Kasumi-1 (cell line): ENCODE measurements at regions not wholly inside any gene's neighbourhood (a gene's known extent, or its start where the extent isn't known, plus 50 kb on each side); places are given as distances from the start of the nearest gene placed in this dataset.
A peak's percentile ranks its signal among the peaks of the same experiment; 100 is the strongest.

Experiments
- DNase-seq, 2 experiments: peaks; one replicate each; lab custom pipeline; 2025; lab: John Stamatoyannopoulos, UW

DNA sequence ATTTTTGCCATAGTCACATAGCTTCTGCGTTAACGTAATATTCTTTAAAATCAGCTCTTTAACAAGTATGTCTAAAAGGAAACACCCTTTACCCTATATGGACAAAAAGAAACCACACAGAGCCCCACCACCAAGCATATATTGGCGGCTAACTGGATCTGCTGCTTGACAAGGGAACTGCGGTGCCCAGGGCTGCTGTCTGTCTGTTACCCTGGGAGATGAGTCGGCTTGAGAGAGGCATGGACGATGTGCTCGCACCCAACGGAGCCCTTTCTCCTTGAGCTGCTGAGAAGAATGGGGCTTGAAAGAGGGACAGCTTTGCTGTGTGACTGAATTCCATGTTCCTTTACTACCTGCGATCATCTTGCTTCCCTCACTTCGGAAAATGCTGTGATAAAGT is 158.6 kb upstream of the SHB start:
- DNase-seq, result peak; percentile 75 to 82

- peak; percentile 69 to 87 for DNase-seq
Observed at GRCh38 chr9:38227061-38227540, 158.1 kb upstream of the SHB start.

DNA sequence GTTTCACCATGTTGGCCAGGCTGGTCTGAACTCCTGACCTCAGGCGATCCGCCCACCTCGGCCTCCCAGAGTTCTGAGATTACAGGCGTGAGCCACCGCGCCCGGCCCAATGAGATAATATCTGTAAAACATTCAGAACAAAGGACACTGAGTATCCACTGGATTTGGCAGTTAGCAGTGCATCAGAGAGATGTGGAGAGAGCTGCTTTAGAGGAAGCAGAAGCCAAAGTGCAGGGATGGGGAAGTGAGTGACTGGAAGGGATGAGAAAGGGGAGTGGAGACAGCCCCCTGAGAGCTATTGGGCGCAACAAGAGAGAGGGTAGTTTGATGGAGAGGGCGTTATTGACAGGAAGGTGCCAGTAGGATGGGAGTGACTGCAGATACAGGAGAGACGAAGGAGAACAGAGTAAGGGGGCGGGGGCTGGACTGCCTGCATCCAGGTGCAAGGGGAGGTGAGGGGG is 157.5 kb upstream of the SHB start:
- DNase-seq, result peak; percentile 53 to 60

DNA sequence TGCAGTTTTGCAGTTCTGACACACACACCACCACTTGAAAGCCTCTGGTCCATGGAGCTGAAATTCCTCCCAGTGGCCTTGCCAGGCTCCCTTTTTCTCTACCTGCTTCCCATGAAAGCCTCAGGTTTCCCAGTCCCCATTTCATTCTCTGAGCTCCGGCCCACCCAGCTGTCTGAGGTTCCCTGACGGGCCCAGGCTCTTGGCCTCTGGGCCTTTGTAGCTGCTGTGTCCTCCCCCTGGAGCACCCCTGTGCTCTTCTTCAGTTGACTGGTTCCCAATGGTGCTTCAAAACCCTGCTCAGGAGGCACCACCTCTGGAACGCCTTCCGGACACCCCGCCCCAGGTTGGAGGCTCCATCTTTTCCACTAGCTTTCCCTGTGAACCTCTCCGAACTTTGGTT is 155.9 kb upstream of the SHB start:
- no peak for DNase-seq

GRCh38 chr9:38216572-38216971 is 147.5 kb upstream of the SHB start:
- no peak for DNase-seq

DNA sequence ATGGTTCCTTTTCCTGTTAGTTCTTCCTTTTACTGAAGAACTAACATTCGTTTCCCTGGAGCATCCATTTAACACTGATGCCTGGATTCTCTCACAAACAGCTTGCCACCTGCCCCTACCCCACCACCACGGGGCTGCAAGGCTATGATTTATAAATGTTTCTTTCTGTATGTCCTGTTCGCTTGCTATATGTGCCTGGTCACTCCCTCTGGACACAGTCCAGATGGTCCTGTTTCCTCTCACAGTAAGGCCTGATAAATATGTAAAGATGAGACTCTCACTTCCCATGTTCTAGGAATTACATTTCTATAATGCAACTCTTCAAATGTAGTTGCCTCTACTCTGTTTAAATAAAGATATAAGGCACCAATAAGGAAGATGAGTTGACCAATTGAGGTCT is 146.4 kb upstream of the SHB start:
- DNase-seq, result no peak

- no peak for DNase-seq
Observed at GRCh38 chr9:38214432-38214831, 145.4 kb upstream of the SHB start.

DNA sequence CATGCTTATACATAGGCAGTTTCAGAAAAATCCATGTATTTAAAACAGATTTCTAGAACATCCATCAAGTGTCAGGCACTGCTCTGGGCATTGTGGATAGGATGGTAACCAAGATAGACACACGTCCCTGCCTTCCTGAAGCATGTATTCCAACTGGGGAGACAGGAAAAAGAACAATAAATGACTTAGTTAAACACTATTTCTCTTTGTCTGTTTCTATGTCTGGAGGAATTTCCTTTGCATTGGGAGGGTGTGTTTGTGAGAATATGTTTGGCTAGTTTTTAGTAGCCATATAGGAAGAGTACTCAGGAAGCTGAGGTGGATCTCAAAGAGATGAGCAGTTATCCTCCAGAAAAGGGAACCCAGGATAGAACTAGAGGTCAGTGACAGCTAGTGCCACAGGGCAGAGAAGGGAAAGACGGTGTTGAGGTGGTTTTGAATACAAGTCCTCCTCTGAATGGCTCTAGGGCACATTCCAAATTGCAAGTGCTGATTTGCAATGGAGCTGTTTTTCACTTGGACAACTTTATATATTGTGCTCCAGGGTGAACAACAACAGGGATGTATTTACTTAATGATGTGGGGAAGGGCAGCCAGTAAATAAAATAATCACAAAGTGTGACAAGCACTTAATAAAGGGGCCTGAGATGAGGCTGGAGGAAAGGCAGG is 144.7 kb upstream of the SHB start:
- no peak for DNase-seq

- no peak for DNase-seq
Observed at GRCh38 chr9:38212016-38212415, 143.0 kb upstream of the SHB start.

DNA sequence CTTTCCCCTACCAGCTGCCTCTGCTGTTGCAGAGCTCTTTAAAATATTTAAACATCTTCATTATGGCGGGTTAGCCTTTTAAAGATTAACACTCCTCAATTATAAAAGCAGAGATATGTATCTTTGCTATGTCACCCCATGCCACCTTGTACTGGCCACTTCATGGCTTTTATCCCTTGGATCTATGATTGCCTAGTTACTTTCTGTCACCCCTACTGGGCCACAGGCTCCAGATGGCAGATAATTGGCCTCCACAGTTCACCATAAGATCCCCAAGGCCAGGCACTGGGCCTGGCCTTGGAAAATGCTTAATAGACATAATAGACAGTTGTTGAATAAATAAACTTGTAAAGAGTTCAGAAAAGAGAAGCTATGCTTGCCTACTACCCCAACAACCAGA is 142.0 kb upstream of the SHB start:
- DNase-seq, result no peak

DNA sequence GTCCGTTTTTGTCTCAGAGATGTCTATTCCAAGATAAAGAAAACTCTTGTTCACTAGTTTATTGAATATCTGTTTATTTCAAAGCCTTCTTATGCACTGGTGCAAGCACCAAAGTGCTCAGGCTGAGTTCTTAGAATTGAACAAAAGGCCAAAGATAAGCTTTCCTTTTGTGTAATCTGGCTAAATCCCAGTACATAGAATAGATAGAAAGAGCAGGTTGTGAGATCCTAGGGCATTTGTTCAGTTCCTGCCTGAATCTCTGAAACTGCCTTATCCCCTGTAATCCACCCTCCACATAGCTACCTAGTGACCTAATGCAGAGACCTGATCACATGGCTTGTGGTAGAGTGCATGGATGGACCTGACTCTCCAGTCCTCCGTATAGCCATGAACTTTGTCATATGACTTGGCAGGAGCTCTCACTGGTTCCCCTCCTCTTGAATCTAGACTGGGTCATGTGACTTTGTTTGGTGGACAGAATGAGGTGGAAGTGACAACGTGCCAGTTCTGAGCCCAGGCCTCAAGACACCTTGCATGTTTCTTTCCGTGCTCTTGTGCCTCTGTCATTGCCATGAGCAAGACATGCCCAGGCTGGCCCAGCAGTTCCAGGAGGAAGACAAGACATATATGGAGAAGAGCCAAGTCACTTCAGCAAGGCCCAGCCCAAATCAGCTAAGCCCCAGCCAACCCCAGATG is 139.3 kb upstream of the SHB start:
- DNase-seq, result no peak

GRCh38 chr9:38207247-38207778 is 138.3 kb upstream of the SHB start:
- no peak for DNase-seq

DNA sequence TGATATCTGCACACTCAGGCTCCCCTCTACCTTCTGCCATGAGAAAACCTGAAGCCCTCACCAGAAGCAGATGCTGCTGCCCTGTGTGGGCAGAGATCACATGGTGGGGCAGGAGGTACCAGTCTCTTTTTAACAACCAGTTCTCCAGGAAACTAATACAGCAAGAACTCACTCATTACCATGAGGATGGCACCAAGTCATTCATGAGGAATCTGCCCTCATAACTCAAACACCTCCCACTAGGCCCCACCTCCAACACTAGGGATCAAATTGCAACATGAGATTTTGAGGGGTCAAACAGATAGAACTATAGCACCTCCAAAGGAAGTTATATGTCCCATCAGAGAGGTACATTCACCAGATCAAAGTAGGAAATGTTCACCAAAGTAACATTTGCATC is 136.3 kb upstream of the SHB start:
- DNase-seq, result no peak

GRCh38 chr9:38202336-38202938 is 133.4 kb upstream of the SHB start:
- DNase-seq, result no peak

DNA sequence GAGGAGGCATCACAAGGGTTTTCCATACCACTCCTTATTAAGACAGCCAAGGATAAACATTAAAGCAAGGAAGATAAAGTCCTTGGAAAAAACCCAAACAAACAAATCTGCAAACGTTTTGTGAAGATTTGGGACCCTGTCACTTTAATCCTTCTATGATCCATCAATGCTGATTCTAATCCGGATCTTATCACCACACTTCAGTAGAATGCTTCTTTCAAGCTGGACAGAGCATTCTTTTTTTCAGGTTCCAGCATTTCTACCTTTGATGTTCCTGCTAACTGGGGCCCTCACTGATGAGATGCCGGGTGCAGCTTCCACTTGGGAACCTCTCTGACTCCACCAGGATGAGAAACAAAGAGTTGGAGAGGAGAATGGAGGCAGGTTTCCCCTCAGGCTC is 132.8 kb upstream of the SHB start:
- DNase-seq, result no peak

DNA sequence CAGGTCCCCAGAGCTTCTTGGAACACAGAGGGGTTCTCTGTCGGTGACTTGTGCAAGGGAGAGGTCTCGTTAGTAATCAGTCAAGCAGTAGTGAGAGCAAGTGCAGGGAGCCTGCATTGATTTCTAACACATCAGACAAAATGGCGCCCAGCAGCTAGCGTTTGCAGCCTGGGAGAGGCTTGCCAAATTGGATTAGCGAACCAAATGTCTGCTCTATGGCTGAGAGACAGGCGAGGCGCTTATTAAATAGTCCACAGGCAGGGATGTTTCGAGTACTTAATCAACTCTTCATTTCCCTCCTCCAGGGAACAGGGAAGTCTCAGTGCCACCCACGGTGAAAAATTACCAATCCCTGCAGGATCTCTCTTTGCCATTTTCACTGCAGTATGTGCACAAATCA is 131.4 kb upstream of the SHB start:
- no peak for DNase-seq

- DNase-seq, result no peak
Observed at GRCh38 chr9:38198140-38198539, 129.1 kb upstream of the SHB start.

- no peak for DNase-seq
Observed at GRCh38 chr9:38196714-38197113, 127.7 kb upstream of the SHB start.

- DNase-seq, result no peak
Observed at GRCh38 chr9:38195737-38196161, 126.7 kb upstream of the SHB start.

- DNase-seq, result no peak
Observed at GRCh38 chr9:38194870-38195269, 125.8 kb upstream of the SHB start.

DNA sequence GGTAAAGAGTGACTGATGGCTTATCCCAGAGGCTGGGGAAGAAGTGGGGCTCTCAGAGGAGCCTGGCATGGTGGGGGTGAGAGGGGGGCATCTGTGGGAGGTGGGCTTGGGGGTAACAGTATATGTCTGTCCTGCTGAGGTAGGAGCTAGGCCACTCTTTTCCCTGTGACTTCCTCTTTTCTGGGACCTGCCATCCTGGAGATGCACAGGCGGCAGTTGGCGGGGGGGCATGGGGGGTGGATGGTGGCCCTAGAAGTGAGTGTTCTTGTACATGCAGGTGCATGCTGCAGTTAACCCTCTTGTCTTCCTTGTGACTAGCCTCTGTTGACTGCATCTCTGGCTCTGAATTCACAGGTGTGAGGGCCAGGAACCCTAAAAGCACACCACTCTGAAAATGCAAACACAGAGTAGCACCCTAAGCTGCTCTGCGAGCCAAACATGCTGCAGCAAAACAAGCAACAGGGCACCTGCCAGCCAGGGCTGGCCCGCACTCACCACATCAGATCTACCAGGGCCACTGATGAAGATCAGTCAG is 123.8 kb upstream of the SHB start:
- DNase-seq, result peak in 1 of 2 experiments; percentile 17

DNA sequence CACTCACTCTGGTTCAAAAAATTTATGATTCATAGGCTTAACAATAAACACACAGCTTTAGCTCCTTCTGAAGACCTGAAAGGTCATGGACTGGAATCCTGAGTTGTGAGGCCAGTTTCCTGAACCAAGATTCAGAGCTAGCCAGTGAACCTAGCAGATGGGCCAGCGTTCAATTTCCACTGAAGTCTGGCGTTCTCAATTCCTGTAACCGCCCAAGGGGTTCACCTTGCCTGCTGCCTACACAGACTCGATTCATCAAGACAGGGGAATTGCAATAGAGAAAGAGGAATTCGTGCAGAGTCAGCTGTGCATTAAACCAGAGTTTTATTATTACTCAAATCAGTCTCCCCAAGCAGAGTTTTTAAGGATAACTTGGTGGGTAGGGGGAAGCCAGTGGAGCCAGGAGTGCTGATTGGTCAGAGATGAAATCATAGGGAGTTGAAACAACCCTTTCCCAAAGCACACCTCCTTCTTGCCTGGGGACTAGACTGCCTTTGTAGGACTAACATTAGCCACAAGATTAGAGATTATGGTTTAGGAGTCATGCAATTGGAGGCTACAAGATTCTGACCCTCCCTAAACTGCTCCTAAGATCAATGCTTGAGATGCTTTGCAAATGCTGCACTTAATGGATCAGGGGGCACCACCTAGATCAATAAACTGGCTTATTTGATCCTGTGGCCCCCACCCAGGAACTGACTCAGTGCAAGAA is 117.5 kb upstream of the SHB start:
- DNase-seq, result no peak
